CD4-positive, alpha-beta memory T cell (primary cell): ENCODE measurements at regions not wholly inside any gene's neighbourhood (a gene's known extent, or its start where the extent isn't known, plus 50 kb on each side); places are given as distances from the start of the nearest gene placed in this dataset.

Experiments
- CTCF ChIA-PET: fragments of 350-600 bp; sonication (Branson Sonifier 250); formaldehyde crosslinking; loops from one replicate; lab custom pipeline; 2021; ENCODE audit warnings: inconsistent platforms; ENCODE audit not compliant: partially characterized antibody; lab: Charles Lee
- POLR2A ChIA-PET: fragments of 350-600 bp; sonication (Branson Sonifier 250); formaldehyde crosslinking; loops from one replicate; lab custom pipeline; 2021; ENCODE audit not compliant: partially characterized antibody; lab: Charles Lee
- DNase-seq, 5 donors: peaks; one replicate each; pipeline versions ENCODE4 v3.0.0 to v3.0.0-alpha.2; 2020 to 2022; ENCODE audit warnings: mixed read lengths in 1 of 5
- H3K27ac ChIP-seq: one replicate; pipeline ENCODE4 v1.7.0; 2013; ENCODE audit warnings: low read depth, low read length
- H3K27me3 ChIP-seq: 2 replicates; pipeline ENCODE4 v1.7.0; 2013; ENCODE audit warnings: mild to moderate bottlenecking, low read length, moderate library complexity; ENCODE audit not compliant: insufficient read depth
- H3K36me3 ChIP-seq: 2 replicates; pipeline ENCODE4 v1.7.0; 2013; ENCODE audit warnings: mild to moderate bottlenecking, low read length, moderate library complexity; ENCODE audit not compliant: insufficient read depth
- H3K4me1 ChIP-seq: 2 replicates; pipeline ENCODE4 v1.7.0; 2013; ENCODE audit warnings: mild to moderate bottlenecking, low read length, moderate library complexity; ENCODE audit not compliant: insufficient read depth
- H3K4me3 ChIP-seq, 2 donors: one replicate each; pipeline ENCODE4 v1.7.0; 2013; ENCODE audit warnings: low read length in 2 of 2, mild to moderate bottlenecking in 1 of 2
- H3K9me3 ChIP-seq, 2 donors: one replicate each; pipeline ENCODE4 v1.7.0; 2013; ENCODE audit warnings: low read length in 2 of 2, control low read depth in 1 of 2; ENCODE audit not compliant: control insufficient read depth in 1 of 2
- H3K27ac Mint-ChIP-seq, 7 donors: one replicate each; pipeline ENCODE4 v1.8.0; 2020 to 2021; ENCODE audit warnings: mixed read lengths in 7 of 7, mild to moderate bottlenecking in 6 of 7, inconsistent platforms in 3 of 7, moderate library complexity in 3 of 7
- H3K27me3 Mint-ChIP-seq, 2 donors: one replicate each; pipeline ENCODE4 v1.8.0; 2020 to 2021; ENCODE audit warnings: mixed read lengths in 2 of 2
- H3K36me3 Mint-ChIP-seq, 2 donors: one replicate each; pipeline ENCODE4 v1.8.0; 2020 to 2021; ENCODE audit warnings: mixed read lengths in 2 of 2, inconsistent platforms in 1 of 2, mild to moderate bottlenecking in 1 of 2
- H3K4me1 Mint-ChIP-seq, 4 donors: one replicate each; pipeline ENCODE4 v1.8.0; 2020 to 2021; ENCODE audit warnings: mixed read lengths in 4 of 4, mild to moderate bottlenecking in 1 of 4
- H3K4me3 Mint-ChIP-seq, 8 donors: one replicate each; pipeline ENCODE4 v1.8.0; 2020 to 2021; ENCODE audit warnings: mixed read lengths in 8 of 8, mild to moderate bottlenecking in 7 of 8, moderate library complexity in 6 of 8, inconsistent platforms in 3 of 8
- H3K9me3 Mint-ChIP-seq, 8 donors: one replicate each; pipeline ENCODE4 v1.8.0; 2020 to 2021; ENCODE audit warnings: mixed read lengths in 8 of 8, mild to moderate bottlenecking in 5 of 8, inconsistent platforms in 3 of 8, moderate library complexity in 1 of 8
- intact Hi-C: fragments of 100-400 bp; cut with micrococcal nuclease; formaldehyde crosslinking; loops from one replicate; pipeline ENCODE4 v1.15.1; 2023

GRCh38 chr11:97454988-97455387, 1065.2 kb downstream of the JRKL start:
- no peaks in the 10 kb centered on the region for H3K36me3 ChIP-seq
- peaks cover 0 to 5% of the 10 kb centered on the region in 2 donors for H3K9me3 ChIP-seq
- ChIA-PET POLR2A (no interaction called here), CTCF (interaction anchor here (0.6 kb wide), 1 partner anchor 11 kb away, joined by 3 read pairs; no protein-coding TSS in a partner anchor)
- no peak for DNase-seq
- no peak overlapping the region for H3K4me3 ChIP-seq
- Mint-ChIP-seq H3K4me1 (no peaks in the 10 kb centered on the region), H3K9me3 (peaks cover 0 to 10% (median 6%) of the 10 kb centered on the region in 8 donors), H3K27me3 (no peaks in the 10 kb centered on the region), H3K27ac (peak overlapping the region in 1 of 7 donors; percentile 6), H3K36me3 (no peaks in the 10 kb centered on the region), H3K4me3 (no peak overlapping the region)
- no peak overlapping the region for H3K27ac ChIP-seq
- H3K4me1 ChIP-seq: no peaks in the 10 kb centered on the region
- intact Hi-C loops: no loop called here
- H3K27me3 ChIP-seq: no peaks in the 10 kb centered on the region

DNA sequence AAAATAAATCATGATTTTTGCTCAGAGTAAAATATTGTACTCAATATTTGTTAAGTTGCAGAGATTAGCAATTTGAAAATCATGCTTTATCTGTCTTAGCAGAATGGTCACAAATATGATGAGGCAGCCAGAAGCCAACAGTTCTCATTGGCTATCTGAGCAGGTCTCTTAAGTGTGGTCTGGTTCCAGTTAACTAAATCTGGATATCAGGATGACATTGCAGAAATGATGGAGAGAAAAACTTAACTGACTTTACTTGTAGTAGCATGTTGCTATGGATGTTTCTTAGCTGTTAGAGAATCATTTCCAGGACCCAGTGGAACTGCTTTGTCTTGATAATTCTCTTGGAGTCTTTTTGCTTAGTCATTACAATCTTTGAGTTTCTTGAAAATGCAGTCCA, 1070.3 kb downstream of the JRKL start:
- Histone ChIP-seq H3K36me3 (no peaks in the 10 kb centered on the region), H3K9me3 (peaks cover 0 to 5% of the 10 kb centered on the region in 2 donors), H3K27ac (no peak overlapping the region), H3K27me3 (no peaks in the 10 kb centered on the region), H3K4me3 (no peak overlapping the region), H3K4me1 (no peaks in the 10 kb centered on the region)
- Mint-ChIP-seq H3K36me3 (no peaks in the 10 kb centered on the region), H3K27me3 (no peaks in the 10 kb centered on the region), H3K27ac (no peak overlapping the region), H3K4me3 (no peak overlapping the region), H3K9me3 (peaks cover 4 to 36% (median 16%) of the 10 kb centered on the region in 8 donors), H3K4me1 (no peaks in the 10 kb centered on the region)
- CTCF ChIA-PET: no interaction called here
- POLR2A ChIA-PET: no interaction called here
- DNase-seq: no peak
- intact Hi-C loops: no loop called here

DNA sequence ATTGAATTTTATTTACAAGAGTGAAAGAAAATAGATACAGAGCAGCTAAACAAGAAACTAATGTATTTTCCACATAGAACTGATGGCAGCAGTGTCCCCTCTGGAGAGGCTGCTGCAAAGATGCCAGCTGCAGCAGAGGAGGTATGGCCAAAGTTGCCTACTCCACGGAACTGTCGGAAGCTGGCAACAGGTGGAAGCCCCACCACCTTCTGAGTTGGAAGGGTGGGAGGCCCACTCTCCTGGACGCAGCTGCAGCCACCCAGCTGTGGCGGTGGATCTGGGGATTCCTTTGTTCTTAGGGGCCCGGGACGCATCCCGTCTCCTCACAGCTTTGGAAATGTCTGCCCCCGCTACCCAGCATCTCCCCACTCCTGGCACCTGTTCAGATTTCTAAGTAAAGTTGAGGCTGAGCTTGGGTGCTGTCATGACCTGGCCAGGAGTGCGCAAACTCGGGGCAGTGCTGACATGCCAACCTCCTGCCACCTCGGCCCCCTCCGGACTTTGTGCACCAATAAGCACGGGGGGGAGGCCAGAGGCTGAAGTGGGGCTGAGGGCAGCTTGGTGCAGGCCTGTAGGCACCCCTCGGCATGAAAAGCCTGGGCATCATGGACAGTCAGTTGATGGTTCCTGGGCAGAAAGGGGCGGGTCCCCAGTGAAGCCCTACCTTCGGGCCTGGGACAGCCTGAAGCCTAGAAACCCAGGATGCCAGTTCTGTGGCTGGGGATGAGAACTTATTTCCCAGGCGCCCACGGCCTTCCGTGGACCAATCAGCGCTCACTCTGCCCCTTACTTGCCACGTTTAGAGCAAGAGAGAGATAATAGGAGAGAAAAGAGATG, 1071.4 kb downstream of the JRKL start:
- Mint-ChIP-seq H3K4me3 (no peak overlapping the region), H3K27me3 (no peaks in the 10 kb centered on the region), H3K27ac (no peak overlapping the region), H3K36me3 (no peaks in the 10 kb centered on the region), H3K9me3 (peaks cover 4 to 34% (median 17%) of the 10 kb centered on the region in 8 donors), H3K4me1 (no peaks in the 10 kb centered on the region)
- H3K9me3 ChIP-seq: peaks cover 0 to 5% of the 10 kb centered on the region in 2 donors
- POLR2A ChIA-PET: no interaction called here
- no peak overlapping the region for H3K27ac ChIP-seq
- CTCF ChIA-PET: no interaction called here
- H3K4me1 ChIP-seq: no peaks in the 10 kb centered on the region
- no peaks in the 10 kb centered on the region for H3K36me3 ChIP-seq
- no peaks in the 10 kb centered on the region for H3K27me3 ChIP-seq
- intact Hi-C loops: no loop called here
- no peak for DNase-seq
- no peak overlapping the region for H3K4me3 ChIP-seq

DNA sequence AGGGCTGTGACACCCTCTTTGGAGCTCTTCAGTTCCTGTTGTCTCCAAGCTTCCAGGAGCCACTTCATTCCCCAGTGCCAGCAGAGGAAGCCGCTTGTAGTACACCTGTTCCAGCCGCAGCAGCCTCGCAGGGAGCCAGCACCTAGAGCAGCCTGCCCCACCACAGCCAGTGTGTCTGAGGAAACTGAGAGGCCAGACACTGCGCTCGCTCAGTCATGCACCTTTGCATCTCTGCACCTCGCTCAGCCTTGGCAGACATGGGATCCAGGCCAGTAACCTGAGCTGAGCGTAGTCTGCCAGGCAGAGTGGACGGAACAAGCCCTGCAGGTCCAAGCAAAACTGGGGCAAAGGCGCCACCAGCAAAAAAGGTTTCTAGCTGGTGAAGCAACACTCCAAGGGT, 1072.1 kb downstream of the JRKL start:
- H3K36me3 ChIP-seq: no peaks in the 10 kb centered on the region

GRCh38 chr11:97463891-97464290, 1074.1 kb downstream of the JRKL start:
- Mint-ChIP-seq H3K4me3 (no peak overlapping the region), H3K27me3 (no peaks in the 10 kb centered on the region), H3K27ac (no peak overlapping the region), H3K9me3 (peaks cover 4 to 39% (median 18%) of the 10 kb centered on the region in 8 donors), H3K4me1 (no peaks in the 10 kb centered on the region), H3K36me3 (no peaks in the 10 kb centered on the region)
- no peaks in the 10 kb centered on the region for H3K27me3 ChIP-seq
- no peaks in the 10 kb centered on the region for H3K4me1 ChIP-seq
- ChIA-PET POLR2A (no interaction called here), CTCF (no interaction called here)
- no peaks in the 10 kb centered on the region for H3K36me3 ChIP-seq
- H3K9me3 ChIP-seq: no peaks in the 10 kb centered on the region
- intact Hi-C loops: no loop called here
- no peak overlapping the region for H3K4me3 ChIP-seq
- no peak overlapping the region for H3K27ac ChIP-seq
- no peak for DNase-seq

More for the DNA sequence above, 1072.1 kb downstream of the JRKL start:
- no peaks in the 10 kb centered on the region for H3K27me3 ChIP-seq
- Mint-ChIP-seq H3K27ac (no peak overlapping the region), H3K4me1 (no peaks in the 10 kb centered on the region), H3K9me3 (peaks cover 4 to 39% (median 19%) of the 10 kb centered on the region in 8 donors), H3K36me3 (no peaks in the 10 kb centered on the region), H3K27me3 (no peaks in the 10 kb centered on the region), H3K4me3 (no peak overlapping the region)
- H3K9me3 ChIP-seq: peaks cover 0 to 5% of the 10 kb centered on the region in 2 donors
- no peak for DNase-seq
- H3K4me3 ChIP-seq: no peak overlapping the region
- ChIA-PET POLR2A (no interaction called here), CTCF (no interaction called here)
- H3K27ac ChIP-seq: no peak overlapping the region
- intact Hi-C loops: no loop called here
- H3K4me1 ChIP-seq: no peaks in the 10 kb centered on the region

DNA sequence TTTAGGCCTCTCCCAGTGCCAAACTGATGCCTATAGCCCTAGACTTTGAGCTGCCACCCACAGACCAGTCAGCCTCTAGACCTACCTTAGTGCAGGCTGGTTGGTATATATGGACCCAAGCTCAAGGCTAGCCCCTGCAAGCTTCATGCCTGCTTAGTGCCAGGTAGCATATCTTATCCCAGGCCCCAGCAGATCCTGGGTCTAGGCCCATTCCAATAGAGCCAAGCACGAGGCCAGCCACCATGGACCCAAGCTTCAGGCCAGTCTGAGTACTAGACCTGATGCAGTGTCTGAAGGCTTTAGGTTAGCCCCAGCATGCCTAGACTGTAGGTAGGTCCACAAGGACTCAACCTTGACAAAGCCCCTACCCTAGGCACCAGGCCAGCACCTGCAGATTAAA, 1081.7 kb downstream of the JRKL start:
- DNase-seq: no peak
- peaks cover 0 to 9% of the 10 kb centered on the region in 2 donors for H3K9me3 ChIP-seq
- no peak overlapping the region for H3K27ac ChIP-seq
- H3K4me3 ChIP-seq: no peak overlapping the region
- intact Hi-C loops: no loop called here
- Mint-ChIP-seq H3K9me3 (peaks cover 0 to 31% (median 19%) of the 10 kb centered on the region in 8 donors), H3K27me3 (no peaks in the 10 kb centered on the region), H3K4me1 (no peaks in the 10 kb centered on the region), H3K4me3 (no peak overlapping the region), H3K27ac (no peak overlapping the region), H3K36me3 (no peaks in the 10 kb centered on the region)
- no peaks in the 10 kb centered on the region for H3K27me3 ChIP-seq
- H3K4me1 ChIP-seq: no peaks in the 10 kb centered on the region
- POLR2A ChIA-PET: no interaction called here
- no peaks in the 10 kb centered on the region for H3K36me3 ChIP-seq
- CTCF ChIA-PET: no interaction called here

DNA sequence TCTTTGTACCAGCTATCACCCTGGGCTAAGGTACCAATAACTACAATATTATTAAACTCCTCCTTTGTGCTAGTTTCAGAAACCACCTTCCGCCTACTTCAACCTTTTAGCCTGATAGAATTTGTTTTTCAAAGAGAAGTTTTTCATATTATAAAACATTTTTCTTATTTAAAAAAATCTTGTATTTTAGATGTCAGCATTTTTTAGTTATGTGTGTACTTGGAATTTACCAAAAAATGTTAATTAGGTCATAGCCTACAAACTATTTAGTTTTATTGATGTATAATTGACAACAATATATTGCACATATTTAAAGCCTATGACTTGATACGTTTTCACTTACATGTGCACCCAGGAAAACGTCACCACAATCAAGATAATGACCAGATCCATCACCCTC, 1097.6 kb downstream of the JRKL start:
- Histone ChIP-seq H3K27me3 (no peaks in the 10 kb centered on the region), H3K36me3 (no peaks in the 10 kb centered on the region), H3K27ac (no peak overlapping the region), H3K4me3 (no peak overlapping the region), H3K9me3 (peaks cover 0 to 4% of the 10 kb centered on the region in 2 donors), H3K4me1 (no peaks in the 10 kb centered on the region)
- ChIA-PET CTCF (no interaction called here), POLR2A (no interaction called here)
- no peak overlapping the region for H3K4me3 Mint-ChIP-seq
- H3K27ac Mint-ChIP-seq: no peak overlapping the region
- H3K4me1 Mint-ChIP-seq: no peaks in the 10 kb centered on the region
- no peaks in the 10 kb centered on the region for H3K27me3 Mint-ChIP-seq
- DNase-seq: no peak
- H3K9me3 Mint-ChIP-seq: peaks cover 0 to 12% (median 5%) of the 10 kb centered on the region in 8 donors
- no peaks in the 10 kb centered on the region for H3K36me3 Mint-ChIP-seq
- intact Hi-C loops: no loop called here
